Smooth muscle cell of the brain vasculature (primary cell): ENCODE measurements at regions not wholly inside any gene's neighbourhood (a gene's known extent, or its start where the extent isn't known, plus 50 kb on each side); places are given as distances from the start of the nearest gene placed in this dataset.

Experiments used
- DNase-seq: peaks from one replicate; pipeline ENCODE4 v3.0.0-alpha.2; 2012; ENCODE audit warnings: low read depth, low spot score

GRCh38 chrX:39905946-39906345 is 191.8 kb downstream of the BCOR start:
- DNase-seq, result no peak

DNA sequence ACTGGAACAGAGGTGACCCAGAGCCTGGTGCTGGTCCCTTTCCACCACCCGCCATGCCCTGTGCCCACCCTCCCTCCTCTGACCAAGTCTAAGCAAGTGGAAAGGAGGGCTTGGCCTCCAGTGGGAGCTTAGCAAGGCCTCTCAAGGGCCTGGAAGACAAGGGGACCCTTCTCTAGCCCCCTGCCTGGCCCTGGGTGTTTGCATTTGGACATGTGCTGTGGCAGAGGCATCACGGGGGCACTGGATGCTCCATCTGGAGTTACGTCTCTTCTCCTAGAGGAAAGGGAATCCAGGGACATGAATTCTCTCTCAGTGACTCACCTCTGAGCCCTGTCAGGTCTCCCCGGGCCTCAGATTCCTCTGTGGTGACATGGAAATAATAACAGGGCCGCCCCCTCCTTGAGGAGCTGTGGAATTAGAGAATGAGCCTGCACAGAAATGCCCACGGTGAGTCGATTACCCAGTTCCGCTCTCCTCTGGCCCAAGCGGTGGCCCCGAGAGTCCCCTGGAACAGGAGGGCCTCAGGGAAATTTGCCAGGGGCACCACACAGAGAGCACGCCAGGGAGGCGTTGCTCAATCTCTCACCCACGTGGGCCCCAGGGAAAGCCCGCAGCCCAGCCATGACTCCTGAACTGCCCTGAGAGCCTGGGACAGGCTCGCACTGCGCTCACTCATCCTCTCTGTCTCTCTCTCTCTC is 189.6 kb downstream of the BCOR start:
- peak; percentile 65 for DNase-seq

DNA sequence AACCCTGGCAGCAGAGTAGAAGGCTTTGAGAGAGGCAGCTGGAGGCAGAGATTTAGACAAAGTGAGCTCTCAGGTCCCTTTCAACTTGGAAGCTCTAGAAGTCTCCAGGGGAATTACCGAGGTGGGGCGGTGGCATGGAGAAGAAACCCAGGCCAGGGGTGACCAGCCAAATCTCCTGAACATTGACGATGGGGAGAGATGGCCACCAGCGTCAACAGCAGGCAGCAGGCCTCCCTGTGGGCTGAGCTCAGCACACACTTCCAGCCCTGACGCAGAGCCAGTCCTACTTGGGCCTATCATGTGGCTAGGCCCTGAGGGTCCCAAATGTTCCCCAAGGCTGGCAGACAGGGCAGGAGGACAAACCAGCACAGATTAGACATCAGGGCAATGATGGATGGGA is 187.8 kb downstream of the BCOR start:
- no peak for DNase-seq

GRCh38 chrX:39910651-39911050 is 187.1 kb downstream of the BCOR start:
- DNase-seq, result no peak

- no peak for DNase-seq
These were observed 186.4 kb downstream of the BCOR start for GRCh38 chrX:39911278-39911897.

GRCh38 chrX:39912126-39912525 is 185.6 kb downstream of the BCOR start:
- no peak for DNase-seq

DNA sequence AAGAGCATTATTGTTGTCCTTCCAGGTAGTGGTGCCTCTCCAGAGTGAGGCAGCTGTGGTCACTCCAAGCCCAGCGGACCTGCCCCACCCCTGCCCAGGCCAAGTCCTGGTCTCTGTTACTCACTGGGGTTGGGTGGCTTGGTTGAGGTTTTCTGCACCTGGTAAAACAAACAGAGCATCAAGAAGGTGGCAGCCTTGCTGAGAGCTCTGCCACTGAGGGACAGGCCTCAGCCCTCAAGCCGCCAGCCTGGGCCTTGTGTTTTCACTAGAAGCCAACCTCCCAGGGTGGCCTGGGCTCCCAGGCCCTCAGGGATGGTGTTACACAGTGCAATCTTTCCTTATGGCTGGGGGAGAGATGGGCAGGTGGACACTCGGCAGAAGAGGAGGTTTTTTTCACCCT is 182.7 kb downstream of the BCOR start:
- DNase-seq, result no peak

DNA sequence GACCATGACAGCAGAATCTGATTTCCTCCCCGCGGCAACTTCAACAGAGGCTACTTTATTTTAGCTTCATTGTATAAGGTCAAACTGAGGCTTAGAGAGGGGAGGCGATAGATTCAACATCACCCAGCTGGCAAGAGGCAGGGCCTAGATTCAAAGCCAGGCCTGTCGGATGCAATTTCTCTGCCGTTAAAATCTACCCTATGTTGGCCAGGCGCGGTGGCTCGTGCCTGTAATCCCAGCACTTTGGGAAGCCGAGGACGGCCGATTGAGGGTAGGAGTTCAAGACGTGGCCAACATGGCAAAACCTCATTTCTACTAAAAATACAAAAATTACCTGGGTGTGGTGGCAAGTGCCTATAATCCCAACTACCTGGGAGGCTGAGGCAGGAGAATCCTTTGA is 182.2 kb downstream of the BCOR start:
- no peak for DNase-seq

DNA sequence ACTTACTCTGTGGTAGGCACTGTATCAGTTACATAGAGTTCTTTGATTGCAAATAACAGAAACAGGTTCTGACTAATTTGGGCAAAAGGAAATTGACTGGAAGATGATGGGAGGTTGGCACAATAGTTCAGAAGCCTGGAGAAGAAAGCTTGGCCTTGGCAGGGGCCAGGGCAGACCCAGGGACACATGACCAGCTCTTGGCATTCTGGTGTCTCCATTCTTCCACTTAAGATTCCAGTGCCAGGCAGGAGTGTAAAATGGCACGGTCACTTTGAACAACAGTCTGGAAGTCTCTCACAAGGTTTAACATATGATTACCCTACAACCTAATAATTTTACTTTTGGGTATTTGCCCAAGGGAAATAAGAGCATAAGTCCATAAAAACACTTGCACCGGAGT is 175.9 kb downstream of the BCOR start:
- no peak for DNase-seq

GRCh38 chrX:39922488-39922887 is 175.3 kb downstream of the BCOR start:
- DNase-seq, result no peak

GRCh38 chrX:39922926-39923325 is 174.8 kb downstream of the BCOR start:
- DNase-seq, result no peak

DNA sequence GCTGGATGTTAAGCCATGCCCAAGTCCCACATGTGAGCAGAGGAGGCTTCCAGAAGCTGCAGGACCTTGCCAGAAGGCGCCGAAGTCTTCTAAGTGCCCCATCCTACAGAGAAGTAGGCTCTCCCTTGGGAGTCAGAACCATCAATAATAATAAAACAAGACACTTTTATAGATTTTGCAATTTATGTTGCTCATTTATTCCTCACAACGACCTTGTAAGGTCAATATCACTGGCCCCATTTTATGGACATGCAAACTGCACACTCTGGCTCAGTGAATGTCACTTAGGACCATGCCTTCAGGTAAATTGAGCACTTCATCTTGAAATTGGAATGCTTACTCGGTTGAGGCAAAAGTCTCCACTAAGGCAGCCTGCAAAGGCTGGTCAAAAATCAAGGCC is 170.4 kb downstream of the BCOR start:
- DNase-seq, result no peak

GRCh38 chrX:39928704-39929378 is 168.9 kb downstream of the BCOR start:
- no peak for DNase-seq

GRCh38 chrX:39929379-39930025 is 168.3 kb downstream of the BCOR start:
- no peak for DNase-seq

GRCh38 chrX:39930786-39931528 is 166.8 kb downstream of the BCOR start:
- no peak for DNase-seq

- DNase-seq, result no peak
These were observed 166.1 kb downstream of the BCOR start for GRCh38 chrX:39931529-39932282.

- peak; percentile 15 for DNase-seq
These were observed 162.2 kb downstream of the BCOR start for GRCh38 chrX:39935411-39936064.

GRCh38 chrX:39936886-39937770 is 160.6 kb downstream of the BCOR start:
- DNase-seq, result no peak

DNA sequence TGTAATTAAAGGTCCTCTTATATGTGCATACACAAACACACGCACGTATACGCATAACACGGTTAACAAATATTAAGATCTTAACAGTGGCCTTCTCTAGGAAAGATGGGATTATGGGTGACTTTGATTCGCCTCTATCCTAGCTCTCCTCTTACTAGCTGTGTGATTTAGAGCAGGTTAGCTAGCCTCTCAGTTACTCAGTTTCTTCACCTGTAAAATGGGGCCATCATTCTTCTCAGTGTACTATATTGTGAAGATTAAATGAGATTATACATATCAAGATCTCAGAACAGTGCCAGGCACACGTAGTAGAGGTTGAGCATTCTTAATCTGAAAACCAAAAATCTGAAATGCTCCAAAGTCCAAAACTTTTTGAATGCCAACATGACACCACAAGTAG is 159.3 kb downstream of the BCOR start:
- no peak for DNase-seq

GRCh38 chrX:39939678-39940077 is 158.1 kb downstream of the BCOR start:
- no peak for DNase-seq
